ENCODE measurements at regions not wholly inside any gene's neighbourhood (a gene's known extent, or its start where the extent isn't known, plus 50 kb on each side); places are given as distances from the start of the nearest gene placed in this dataset.

DNA sequence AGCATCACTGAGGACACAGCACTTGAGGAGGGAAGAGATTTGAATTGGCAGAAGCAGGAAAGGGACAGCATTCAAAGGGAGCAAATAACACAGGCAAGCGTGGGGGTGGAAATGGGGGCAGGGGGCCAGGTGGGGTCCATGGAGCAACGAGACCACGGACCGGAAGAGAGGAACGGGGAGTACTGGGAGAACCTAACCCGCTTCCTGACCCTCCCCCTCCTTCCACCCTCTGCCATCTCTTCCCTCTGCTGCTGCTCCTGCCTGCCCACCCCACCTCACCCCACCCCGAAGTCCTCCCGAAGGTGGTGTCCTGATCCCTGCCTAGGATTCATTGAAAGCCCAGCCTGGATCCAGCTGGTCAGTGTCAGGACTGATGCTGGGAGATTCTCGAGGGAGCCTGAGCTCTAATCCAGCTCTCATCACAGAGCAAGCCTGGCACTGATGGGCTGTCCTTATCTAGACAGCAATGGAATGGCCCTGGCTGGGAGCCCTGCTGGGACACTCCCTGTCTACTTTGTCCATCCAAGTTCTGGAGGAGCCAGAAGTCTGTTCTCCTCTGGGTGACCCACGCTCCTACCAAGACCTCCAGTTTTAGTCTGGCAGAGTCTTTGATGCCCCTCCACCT, 105.0 kb downstream of the TRIM29 start:
- DNase-seq (ENCODE audit: low read depth): no peak

DNA sequence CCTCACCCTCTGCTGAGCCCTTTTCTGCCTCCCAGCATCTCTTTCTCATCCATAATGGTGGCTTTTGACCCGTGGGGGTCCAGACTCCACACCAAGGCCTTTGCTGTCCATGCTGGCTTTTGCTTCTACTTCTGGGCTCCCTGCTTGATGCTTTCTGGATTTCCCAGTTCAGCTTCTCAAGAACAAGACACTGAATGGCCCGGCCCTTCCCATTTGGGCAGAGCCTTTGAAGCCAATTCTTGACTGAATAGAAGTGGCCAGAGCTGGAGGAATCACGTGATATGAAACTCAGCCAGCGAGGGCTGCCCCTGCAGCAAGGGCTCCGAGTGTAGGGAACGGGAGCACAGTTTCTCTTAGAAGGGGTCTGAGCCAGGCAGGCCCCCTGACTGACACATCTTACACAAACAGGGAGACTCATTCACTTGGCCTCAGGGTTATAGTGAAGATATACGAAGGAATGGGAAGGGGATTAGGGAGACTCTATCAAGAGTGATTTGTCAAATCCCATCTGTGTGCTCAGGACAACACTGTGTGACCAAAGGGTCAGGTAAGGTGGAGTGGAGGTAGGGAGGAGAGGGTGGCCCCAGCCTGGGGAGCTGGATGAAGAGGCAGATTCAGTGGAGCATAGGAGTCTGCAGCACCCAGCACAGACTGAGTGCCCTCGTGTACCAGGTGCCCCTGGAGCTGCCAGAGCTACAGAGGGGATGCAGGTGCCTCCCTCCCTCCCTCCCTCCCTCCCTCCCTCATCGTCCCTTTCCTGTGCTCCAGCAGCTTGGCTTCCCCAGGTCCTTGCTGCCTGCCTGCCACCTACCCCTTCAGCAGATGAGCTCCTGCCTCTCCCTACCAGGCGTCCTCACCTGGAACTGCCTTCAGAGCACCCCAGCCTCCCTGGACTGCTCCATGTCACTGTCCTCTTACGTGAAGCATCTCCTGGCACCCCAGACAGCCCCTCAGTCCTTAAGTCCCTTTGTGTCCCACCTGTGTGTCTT, 106.0 kb downstream of the TRIM29 start:
- no peak for DNase-seq (ENCODE audit: low read depth)

DNA sequence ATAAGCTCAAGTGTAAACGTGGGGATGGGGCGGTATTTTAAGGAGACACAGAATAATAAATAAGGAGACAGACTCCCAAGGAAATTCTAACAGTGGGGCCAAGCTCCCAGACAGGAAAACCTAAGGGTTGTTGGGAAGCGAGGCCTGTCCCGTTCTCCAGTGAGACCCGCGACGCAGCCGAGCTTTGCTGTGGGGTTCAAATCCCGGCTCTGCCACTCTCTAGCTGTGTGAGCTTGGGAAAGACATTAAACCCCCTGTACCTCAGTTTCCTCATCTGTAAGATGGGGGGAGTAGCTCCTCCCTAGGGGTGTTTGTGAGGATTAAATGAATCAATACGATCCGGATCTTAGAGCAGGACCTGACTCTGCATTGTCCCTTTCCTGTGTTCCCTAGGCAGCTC, 106.8 kb downstream of the TRIM29 start:
- DNase-seq (ENCODE audit: low read depth): no peak

DNA sequence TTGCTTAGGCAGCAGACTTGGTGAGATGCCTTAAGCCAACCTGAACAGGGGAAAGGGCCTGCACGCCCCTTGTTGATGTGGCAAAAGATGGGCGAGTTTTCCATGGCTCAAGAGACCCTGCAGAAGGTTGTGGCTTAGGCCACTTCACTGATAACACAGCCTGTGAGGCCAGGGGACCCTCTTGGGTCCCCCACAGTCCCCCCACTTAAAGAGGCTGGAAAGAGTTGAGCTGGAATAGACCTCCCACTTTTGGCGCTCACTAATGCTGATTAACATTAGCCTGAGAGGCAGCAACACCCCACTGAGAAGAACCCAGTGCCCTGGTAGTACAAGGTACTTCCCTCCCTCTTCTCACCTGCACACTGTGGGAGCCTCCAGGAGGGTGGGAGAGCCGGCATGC, 107.5 kb downstream of the TRIM29 start:
- DNase-seq (ENCODE audit: low read depth): no peak

DNA sequence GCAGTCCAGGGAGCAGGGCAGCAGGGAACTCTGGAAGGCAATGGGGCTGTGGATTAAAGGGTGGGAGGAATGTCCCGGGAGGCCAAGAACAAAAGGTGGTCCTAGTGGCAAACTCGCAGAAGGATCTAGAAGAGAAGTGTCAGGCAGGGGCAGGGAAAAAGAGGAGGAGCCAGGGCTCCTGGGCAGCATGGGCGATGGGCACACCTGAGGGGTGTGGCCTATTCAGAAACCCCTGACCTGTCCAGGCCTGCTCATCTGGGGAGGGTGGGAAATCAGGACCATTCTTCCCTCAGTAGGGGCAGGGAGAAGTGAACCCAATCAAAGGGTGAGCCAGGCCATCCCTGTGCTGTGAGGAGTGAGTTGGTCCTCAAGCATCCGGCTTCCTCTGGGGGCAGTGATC, 108.6 kb downstream of the TRIM29 start:
- DNase-seq (ENCODE audit: low read depth): no peak

DNA sequence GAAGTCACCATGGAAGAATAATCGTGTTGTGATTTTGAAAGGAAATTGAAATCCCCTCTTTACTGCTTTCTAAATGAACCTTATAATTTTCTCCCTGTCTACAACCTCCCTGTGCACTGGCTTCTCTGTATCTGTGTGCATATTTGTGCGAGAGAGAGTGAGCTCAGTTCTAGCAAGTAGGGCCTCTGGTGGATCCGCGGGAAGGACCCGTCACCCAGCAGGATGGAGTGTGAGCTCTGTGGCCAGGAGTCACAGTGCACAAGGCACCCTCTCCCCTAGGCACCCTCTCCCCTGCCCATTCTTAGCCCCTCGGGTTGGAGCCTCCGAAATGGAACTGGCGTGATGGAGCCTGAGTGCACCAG, 109.0 kb downstream of the TRIM29 start:
- DNase-seq (ENCODE audit: low read depth): no peak

DNA sequence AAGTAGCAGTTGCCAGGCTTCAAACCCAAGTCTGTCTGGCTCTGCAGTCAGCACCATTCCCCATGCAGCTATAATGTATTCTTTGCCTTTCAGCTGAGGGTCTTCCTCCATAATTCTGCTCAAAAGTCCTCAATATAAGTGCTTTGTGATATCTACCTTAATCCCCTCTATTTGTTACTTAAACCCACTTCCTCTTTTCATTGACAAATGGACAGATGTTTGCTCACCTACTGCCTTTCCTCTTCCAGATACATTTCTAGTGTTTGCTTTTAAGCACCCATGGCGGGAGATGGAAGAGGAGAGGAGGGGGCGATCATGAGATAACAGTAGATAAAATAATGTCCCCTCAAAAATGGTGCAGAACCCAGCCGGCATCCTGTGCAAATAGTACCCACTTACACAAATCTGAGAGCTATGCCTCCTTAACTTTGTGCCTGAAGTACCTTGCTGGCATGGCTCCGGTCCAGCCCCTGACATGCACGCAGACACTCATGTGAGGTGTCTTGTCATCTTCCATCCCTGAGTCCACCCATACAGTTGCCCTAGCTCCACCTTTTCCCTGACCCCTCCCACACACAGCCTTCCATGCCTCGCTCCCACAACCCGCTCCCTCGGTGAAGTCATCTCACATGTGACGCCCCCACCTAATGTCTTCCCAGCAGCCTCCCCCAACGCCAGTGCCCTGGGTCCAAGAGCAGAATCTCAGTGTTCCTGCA, 109.6 kb downstream of the TRIM29 start:
- DNase-seq (ENCODE audit: low read depth): no peak

DNA sequence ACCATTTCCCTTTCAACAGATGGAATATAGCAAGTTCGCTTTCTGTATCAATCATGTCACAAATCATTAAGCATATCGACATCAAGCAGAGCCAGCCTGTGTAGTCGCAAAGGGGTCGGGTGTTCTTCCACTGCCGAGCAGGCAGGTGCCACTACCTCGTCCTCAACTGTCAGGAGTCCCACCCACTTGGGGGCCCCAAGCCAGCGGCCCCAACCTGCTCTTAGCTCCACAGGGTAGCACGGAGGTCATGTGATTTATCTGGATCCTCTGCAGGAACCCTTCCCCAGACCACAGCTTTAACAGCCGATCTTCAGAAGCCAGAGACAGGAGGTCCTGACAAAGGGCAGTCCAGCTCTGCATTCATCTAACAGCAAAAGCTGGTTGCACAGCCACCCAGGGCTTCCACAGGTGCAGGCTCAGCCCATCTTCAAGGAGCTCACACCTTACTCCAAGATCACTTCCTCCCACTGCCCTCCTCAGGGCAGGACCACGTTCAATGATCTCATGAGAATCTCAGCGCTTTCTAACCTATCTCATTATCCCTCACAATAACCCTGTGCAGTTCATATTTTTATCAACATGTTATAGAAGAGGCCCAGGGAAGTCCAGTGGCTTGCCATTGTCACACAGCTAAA, 110.2 kb downstream of the TRIM29 start:
- DNase-seq (ENCODE audit: low read depth): no peak

DNA sequence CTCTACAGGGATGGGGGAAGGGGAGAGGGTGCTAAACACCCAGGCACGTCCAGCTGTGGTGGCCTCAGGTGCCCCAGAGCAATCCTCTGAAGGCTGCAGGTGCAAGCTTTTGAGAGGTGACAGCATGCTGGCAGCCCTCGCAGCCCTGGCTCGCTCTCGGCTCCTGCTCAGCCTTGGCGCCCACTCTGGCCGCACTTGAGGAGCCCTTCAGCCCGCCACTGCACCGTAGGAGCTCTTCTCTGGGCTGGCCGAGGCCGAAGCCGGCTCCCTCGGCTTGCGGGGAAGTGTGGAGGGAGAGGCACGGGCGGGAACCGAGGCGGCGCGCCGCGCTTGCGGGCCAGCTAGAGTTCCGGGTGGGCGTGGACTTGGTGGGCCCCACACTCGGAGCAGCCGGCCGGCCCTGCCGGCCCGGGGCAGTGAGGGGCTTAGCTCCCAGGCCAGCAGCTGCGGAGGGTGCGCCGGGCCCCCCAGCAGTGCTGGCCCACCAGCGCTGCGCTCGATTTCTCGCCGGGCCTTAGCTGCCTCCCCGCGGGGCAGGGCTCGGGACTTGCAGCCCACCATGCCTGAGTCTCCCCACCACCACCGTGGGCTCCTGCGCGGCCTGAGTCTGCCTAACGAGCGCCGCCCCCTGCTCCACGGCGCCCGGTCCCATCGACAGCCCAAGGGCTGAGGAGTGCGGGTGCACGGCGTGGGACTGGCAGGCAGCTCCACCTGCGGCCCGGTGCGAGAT, 112.1 kb downstream of the TRIM29 start:
- no peak for DNase-seq (ENCODE audit: low read depth)

DNA sequence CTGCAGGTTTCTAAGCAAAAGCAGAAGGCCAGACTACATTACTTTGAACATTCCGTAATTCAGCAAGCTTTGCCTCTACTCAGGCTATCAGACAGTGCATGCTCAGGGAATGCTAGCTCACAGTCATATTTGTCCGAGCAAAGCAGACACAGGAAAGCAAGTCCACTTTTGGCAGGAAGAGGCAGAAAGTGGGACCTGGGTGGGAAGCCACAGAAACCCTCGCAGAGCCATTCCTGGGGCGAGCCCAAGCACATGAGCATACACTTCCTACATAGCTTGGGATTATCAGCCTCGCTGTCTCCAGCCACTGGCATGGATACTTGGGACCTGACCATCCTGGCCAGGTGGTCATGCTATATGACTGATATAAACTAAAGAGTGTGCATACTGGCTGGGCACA, 113.3 kb downstream of the TRIM29 start:
- DNase-seq (ENCODE audit: low read depth): no peak

DNA sequence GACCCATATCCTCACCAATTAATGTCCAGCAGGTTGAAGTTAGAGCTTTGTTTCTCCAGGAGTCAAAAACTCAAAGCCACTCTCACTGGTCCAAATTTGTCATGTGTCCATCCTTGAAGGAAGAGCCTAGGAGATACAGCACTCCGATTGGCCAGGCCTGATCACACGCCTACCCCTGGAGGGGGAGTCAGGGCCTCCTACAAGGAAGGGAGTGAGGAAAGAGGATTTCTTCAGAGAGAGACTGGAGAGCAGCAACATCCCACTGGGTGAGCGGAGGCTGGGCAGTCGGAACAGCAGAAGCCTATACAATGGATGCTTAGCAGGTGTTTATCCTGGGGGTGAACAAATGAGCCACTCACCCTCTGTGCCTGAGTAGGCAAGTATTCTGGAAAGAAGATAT, 113.9 kb downstream of the TRIM29 start:
- DNase-seq (ENCODE audit: low read depth): no peak

DNA sequence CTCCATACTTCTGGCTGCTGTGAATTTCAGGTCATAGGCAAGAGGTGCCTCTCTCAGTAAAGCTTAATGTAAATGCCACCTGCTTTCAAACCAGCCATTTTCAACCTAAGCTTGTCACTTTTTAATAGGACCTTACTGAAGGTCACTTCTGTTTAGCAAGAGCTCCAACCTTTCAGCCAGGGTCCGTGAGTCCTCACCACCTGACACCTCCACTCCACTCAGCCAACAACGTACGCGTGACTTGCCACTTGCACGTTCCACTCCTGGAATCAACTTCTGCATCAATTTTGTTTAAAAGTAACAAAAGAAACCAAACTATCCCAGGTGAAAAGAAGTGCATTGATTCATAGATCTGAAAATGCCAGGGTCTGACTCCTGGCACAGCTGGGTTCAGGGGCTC, 114.4 kb downstream of the TRIM29 start:
- no peak for DNase-seq (ENCODE audit: low read depth)

DNA sequence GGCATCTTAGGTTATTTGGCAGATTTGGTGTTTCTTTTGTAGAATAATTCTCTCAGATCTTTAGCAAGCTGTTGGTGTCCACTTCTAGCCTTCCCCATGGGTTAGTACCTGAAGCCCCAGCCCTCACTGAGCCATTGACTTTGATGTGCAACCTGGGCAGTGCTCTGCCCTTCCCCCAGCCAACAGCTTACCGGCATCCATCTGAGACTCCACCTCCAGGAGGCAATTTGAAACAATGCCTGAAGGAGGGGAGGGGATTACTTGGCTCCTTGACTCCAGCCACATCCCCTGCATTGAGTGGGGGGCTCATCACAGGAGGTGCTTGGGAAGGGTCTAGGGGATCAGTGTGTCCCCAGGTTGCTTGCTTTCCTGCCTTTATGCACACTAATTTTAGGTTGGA, 114.8 kb downstream of the TRIM29 start:
- no peak for DNase-seq (ENCODE audit: low read depth)

DNA sequence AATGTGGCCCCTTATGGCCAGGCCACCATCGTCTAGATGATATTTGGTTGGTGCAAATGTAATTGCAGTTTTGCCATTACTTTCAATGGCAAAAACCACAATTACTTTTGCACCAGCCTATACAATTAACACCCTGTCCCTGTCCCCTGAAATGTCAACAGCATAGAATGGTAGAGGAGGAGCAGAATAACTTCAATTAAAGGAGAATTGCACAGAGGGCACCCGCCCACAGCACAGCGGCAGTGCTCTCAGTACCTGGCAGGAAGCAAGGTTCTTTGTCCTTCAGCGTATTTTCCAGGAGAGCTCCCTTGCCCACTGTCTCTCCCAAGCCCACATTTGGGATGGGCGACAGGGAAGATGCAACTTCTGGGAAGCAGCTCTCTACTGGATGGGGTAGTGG, 115.3 kb downstream of the TRIM29 start:
- no peak for DNase-seq (ENCODE audit: low read depth)

DNA sequence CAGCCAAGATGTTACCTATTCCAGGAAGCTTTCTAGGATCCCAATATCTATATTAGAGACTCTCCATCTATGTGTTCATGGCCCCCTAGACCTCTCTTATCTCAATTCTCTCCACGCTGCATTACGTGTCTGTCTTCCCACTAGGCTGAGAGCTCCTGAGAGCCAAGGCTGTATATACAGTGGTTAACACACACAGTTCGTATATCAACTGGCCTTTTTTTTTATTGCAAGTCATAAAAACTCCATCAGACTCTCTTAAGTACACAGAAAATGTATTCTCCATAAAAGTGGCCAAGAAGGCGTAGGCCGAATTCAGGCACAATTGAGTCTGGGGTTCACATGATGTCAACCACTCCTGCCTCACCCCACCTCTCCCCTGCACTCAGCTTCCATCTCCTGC, 115.9 kb downstream of the TRIM29 start:
- no peak for DNase-seq (ENCODE audit: low read depth)

DNA sequence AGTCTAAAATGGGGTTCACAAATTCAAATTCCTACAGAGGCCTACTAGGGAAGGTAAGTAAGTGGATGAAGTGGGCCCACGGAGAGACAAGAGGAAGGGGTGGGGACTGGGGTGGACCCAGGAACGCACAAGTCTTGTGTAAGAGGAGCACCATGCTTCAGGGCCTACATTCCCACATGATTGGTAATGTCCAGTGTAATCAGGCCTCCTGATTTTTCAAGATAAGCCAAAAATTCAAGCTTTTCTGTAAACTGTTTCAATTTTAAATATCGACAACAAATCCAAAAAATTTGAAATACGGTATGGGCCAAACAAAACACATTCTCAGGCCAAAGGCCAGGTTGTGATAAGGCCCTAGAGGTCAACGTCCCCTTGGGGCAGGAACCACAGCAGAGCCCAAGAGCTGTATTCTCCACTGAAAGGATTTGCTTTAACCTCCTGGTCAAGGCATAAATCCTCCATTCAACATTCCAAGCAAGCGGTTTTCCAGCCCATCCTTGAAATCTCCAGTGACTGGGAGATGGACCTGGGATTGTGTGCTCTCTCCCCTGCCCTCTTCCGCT, 116.4 kb downstream of the TRIM29 start:
- DNase-seq (ENCODE audit: low read depth): no peak

DNA sequence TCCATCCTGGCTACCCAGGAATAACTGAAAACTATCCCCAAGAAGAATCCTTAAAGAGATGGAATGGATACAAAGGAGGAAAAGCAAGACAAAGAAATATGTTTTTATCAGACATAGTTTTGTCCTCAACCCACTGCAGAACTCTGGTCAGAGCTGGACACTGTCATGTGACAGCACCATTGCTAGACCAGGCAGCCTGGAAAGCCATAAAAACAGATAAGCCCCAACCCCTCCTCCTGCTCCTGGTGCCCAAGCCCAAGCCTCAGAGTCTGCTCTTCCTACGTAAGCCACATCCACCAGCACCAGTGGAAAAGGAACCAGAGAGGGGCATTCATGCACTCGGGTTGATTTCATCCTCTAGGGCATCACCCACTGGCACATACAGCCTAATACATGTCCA, 116.9 kb downstream of the TRIM29 start:
- no peak for DNase-seq (ENCODE audit: low read depth)

DNA sequence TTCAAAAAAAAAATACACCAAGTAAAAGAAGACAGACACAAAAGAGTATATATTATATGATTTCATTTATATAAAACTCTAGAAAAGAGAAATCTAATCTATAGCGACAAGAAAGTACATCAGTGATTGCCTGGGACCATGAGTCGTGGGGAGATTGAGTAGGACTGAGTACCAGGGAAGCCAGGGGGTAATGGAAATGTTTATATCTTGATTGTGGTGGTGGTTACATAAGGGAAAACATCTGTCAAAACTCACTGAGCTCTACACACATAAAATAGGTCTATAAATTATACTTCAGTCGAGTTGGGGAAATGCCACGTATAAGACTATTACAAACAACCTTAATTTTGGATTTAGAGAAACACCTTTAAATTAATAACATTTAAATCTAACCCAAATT, 117.4 kb downstream of the TRIM29 start:
- DNase-seq (ENCODE audit: low read depth): no peak

DNA sequence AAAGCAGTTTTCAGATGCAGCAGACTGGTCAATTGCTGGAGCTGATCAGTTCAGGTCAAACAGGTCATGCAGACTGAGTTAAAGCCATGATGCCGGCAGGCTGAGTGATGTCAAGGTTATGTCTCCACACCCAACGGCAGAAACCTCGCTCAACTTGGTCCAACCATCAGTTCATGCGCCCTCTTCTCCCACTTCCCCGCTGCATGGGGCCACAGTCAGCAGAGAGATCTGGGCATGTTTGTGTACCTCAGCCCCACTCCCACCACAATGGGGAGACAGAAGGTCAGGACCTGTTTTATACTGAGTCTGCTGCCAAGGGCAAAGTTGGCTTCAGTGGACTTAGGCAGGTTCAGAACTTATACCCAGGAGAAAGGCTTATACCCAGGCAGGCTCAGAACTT, 118.7 kb downstream of the TRIM29 start:
- DNase-seq (ENCODE audit: low read depth): no peak

DNA sequence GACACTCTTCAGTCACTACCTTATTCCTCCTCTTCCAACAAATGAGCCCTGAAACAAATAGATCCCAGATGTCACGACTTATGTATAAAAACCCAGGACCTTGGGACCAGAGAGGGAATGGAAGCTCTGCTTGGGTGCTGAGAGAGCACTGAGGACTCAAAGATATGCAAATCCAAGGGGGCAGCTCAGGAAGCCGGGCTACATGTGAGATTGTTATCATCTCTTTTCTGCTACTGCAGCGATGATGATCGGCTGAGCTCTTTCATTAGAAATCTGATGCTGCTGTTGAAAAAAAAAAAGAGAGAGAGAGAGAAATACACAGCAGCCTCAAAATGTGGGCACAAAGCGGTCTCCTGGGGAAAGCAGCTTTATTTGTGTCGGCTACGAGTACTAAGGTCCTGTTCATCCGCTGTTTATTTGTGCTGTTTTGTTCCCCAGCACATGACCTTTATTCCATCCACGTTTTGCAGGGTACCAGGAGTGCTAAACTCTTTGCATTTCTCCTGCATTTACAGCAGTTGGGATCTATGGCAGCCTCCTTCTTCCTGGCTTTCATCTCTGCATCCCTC, 120.2 kb downstream of the TRIM29 start:
- no peak for DNase-seq (ENCODE audit: low read depth)
